CD4-positive, alpha-beta T cell treated with Interleukin-4 for 4 hours (primary cell): ENCODE measurements at regions not wholly inside any gene's neighbourhood (a gene's known extent, or its start where the extent isn't known, plus 50 kb on each side); places are given as distances from the start of the nearest gene placed in this dataset.
"Not testable (repeated sequence)": the region's sequence is repeated elsewhere in the genome, so short reads cannot be mapped to it uniquely, and the experiment has no call there.

Experiments
- DNase-seq: peaks from one replicate; pipeline ENCODE4 v3.0.0-alpha.2; 2020

DNA sequence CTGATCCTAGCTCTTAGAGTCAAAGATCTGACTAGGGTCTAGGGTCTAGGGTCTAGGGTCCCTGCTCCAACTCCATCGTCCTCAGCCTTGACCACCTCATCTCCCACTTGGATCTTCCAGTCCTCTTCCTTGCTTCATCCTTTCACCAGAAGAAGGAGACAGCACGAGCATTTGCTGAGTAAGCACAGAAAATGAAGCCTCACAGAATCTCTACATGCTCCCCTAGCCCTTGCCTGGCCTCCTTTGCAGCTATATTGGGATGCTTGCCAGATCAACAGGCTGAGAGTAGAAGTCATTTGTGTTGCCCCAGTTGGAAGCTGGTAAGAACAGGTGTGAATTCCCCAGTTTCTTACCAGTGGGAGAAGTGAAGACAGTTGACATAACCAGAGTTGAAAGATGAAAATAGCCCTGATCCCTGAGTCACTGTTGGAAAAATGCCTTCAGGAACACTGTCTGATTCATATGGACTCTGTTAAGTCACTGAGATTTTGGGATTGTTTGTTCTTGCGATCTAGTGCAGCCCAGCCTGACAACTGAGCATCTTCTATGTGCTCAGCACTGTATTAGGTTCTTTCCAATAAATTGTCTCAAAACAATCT, 552.5 kb downstream of the INSC start:
- no peak for DNase-seq

DNA sequence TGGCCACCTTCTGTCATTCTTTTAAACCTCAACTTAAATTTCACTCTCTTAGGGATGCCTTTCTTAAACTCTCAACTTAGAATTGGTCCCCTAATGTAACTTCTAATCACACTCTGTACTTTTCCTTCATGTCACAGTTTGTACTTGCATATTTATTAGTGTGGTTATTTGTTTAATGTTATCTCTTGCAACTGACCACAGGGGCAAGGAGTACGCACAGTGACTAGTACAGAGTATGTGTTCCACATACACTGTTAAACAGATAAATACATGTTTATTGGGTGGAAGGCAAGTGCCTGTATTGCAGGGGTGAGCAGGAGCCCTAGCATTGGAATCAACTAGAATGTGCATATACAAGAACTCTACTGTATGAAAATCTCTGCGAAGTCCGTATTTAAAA, 554.0 kb downstream of the INSC start:
- no peak for DNase-seq

DNA sequence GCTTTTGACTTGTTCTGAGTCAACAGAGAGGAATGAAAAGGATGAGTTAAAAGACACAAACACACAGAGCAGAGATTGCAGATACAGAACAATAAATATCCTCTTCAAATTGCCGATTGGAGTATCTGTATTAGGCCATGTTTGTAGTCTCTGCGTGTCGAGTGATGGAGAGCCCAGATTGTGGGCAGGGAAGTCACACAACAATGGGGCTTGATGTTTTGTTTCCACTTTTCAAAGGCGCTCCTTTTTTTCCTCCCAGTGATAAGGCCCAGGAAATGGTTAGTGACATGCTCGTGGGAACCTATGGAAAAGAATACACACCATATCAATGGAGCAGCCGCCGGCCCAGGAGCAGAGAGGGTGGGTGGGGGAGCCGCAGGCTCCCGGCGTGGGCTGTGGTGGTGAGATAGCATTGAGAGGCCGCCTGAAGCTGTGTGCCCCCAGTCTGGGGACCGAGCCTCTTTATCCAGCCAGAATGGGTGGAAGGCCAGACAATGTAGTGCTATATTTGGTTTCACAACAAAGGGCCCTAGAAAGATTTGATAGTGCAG, 555.9 kb downstream of the INSC start:
- no peak for DNase-seq

DNA sequence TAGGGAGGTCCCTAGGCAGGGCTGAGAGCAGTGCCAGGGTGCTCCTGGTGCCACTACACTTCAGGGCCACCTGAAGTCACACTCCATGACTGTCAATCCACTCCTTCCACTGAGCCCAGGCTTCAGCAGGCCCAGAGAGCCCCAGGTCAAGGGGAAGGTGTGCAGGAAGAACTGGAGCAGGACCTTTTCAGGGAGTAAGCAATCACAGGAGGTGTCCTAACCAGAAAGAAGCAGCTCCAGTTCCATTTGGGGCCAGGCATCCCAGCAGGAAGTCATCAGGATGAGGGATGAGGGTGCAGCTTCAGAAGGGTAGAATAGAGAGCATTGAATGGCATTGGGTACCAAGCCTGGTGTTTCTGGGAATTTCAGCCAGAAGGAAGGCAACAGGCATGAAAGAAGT, 556.5 kb downstream of the INSC start:
- no peak for DNase-seq

DNA sequence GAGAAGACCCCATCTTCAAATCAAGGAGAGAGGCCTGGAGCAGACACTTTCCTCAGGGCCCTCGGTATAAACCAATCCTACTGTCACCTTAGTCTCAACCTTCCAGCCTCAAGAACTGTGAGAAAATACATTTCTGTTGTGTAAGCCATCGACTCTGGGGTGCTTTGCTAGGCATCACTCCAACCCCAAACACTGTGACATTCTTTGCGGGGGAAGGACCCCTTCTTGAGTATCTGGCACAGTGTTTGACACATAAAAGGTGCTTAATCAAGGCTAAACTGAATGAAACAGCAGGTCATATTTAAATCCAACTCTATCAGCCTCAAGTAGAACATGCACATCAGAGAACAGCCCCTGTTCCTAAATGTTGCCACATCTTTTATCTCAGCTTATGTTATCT, 558.1 kb downstream of the INSC start:
- DNase-seq, result no peak

DNA sequence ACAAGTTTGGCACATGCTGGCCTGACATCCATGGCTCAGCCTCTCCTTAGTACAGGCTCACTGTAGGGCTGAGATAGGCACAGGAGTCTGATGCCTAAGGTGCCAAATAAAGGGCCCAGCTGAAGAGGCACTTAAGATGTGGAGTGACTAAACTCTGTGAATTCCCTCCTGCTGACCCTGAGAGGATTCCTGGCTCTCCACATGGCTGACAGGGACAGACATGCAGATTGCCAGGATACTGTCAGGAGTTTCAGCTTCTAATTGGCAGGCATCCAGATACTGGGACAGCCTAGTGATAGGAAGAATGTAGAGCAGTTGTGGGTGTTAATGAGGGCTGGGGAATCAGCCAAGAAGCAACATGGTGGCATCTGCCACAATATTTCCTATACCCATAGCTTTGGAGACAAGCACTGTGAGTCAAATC, 558.7 kb downstream of the INSC start:
- DNase-seq, result no peak

DNA sequence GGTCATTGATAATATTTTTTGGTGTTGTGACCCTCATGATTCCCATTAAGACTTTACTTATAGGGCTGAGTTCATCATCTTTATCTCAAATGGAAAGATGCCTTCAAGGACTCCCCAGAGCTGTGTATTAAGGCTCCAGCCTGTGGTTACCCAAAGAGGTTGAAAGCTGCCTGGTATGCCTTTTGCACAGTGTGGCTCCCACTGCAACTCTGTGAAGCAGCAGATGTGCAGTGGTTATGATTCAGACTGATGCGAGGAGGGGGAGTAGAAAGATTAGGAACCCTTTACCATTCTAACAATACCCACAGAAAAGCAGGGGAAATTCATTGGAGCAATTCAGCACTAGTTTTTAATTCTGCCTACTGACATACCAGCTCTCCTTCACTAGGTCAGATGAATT, 560.0 kb downstream of the INSC start:
- no peak for DNase-seq

DNA sequence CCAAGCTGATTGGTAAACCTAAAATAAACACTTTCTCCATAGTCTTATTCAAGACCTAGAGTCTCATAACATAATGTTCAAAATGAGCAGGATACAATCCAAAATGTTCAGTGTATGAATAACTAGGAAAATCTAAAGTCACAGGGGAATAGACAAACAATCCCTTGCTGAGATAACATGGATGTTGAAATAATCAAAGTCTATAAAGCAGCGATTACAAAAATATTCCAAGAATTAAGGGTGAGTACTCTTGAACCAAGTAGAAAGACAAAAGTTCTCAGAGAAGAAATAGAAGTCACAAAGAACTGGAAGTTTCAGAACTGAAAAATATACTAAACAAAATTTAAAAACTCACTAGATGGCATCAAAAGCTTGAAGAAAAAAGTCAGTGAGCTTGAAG, 561.0 kb downstream of the INSC start:
- no peak for DNase-seq

DNA sequence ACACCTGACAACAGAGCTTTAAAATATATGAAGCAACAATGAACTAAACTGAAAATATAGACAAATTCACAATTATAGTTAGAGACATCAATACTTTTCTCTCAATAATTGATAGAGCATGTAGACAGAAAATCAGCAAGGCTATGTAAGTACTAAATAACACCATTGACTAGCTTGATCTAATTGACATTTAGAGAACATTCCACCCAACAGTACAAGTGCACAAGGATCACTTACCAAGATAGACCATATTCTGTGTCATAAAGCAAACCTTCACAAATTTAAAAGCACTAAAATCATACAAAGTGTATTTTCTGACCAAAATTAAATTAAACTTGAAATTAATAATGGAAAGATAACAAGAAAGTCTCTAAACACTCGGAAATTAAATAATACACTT, 562.5 kb downstream of the INSC start:
- no peak for DNase-seq

DNA sequence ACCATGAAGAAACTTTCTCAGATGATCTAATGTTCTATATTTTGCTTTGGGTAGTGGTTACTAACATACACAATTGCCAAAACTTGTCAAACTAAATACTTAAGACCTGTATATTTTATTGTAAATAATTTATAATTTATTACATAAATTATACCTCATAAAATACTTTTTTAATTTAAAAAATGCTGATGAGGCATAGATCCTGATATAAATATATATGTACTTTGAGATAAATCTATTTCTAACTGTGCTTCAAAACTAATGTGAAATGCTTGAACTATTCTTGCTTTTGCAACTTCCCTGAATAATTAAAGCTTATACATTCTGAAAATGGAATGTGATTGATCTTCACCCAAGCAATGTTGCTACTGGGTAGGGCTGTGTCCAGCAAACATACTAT, 568.8 kb downstream of the INSC start:
- DNase-seq, result no peak

DNA sequence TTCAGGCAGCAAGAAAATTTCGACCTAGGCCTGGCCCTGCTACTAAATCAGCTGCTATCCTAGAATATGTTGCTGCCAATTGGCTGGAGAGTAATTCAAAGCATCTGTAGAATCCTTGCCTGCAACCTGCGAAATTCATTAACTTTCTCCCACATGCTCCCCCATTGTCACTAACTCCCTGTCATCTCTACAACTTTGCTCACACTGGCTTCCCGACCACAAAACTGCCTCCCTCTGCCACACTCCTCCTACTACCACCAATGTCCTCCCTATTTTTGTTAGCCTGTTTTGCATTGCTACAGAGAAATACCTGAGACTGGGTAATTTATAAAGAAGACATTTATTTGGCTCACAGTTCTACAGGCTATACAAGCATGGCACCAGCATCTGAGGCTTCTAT, 570.6 kb downstream of the INSC start:
- no peak for DNase-seq

DNA sequence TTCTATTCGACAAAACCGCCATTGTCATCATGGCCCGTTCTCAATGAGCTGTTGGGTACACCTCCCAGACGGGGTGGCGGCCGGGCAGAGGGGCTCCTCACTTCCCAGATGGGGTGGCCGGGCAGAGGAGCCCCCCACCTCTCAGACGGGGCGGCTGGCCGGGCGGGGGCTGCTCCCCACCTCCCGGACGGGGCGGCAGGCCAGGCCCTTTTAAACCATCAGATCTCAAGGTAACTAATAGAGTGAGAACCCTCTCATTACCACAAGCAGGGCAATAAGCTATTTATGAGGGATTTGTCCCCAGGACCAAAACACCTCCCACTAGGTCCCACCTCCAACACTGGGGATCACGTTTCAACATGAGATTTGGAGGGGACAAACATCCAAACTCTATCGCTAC, 571.5 kb downstream of the INSC start:
- DNase-seq, result not testable (repeated sequence)

DNA sequence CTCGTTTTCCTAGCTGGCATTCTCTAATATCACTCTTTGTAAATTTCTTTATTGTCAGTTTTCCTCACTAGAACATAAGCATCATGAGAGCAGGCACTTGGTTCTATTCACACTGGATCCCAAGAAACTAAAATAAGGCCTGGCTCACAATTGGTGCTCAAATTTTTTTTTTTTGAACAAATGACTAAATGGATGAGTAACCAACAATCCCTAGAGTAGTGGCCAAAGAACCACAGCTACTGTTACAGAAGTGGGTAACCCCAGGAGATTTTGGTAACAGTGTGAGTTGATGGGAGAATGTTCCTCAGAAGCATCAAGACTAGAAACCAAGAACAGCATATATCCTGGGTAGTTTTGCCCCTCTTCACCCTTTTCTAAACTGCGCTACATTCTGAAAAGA, 572.6 kb downstream of the INSC start:
- DNase-seq, result no peak

DNA sequence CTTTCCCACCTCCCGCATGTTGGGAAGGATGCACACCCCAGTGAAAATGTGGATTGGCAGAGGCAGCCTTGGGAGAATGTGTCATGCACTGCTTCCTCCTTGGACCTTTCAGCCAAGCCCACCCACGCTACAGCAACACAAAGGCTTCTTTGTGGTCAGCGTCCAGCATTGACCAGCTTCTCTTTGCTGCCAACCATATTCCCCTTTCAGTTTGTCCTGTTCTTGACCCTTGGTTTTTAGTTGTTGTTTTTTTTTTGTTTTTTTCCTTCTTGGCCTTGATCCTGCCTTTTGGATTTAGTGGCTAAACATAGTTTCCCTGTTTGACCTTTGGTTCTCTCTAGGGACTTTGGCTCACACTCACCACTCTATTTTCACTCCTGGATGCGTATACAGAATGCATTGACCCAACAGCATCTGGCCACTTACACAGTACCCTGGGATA, 573.6 kb downstream of the INSC start:
- DNase-seq, result no peak

DNA sequence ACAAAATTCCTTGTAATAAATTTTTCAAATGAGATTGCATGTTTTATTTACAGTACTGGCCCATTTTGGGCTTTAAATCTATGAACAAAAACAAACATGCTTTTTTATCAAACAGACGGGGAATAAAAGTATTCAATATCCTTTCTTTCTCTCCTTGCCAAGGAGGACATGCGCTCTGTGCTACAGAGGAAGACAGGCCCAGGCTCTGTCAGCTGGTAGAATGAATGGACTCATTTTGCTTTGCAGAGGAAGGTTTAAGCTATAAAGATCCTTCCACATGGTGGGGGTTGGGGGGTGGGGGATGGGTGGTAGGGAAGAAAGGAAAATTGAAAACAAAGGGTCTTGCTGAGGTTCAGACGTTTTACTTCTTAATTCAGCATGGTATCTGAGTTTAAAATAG, 575.6 kb downstream of the INSC start:
- no peak for DNase-seq

DNA sequence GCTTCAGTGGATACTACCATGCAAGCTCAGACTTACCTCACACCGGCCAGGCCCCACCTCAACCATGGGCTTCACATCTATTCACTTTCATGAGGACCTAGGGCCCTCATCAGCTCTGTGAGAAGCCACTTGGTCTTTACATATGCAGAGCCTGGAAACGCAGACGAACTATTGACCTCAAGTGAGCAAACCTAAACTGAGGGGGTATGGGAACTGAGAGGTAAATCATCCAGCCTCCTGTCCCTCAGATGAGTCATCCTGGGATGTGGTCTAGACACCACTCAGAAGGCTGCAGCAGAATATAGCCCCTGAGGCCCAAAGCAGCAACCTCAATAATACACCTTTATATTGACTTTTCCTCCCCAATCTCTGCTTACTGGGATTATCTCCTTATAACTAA, 578.0 kb downstream of the INSC start:
- no peak for DNase-seq

DNA sequence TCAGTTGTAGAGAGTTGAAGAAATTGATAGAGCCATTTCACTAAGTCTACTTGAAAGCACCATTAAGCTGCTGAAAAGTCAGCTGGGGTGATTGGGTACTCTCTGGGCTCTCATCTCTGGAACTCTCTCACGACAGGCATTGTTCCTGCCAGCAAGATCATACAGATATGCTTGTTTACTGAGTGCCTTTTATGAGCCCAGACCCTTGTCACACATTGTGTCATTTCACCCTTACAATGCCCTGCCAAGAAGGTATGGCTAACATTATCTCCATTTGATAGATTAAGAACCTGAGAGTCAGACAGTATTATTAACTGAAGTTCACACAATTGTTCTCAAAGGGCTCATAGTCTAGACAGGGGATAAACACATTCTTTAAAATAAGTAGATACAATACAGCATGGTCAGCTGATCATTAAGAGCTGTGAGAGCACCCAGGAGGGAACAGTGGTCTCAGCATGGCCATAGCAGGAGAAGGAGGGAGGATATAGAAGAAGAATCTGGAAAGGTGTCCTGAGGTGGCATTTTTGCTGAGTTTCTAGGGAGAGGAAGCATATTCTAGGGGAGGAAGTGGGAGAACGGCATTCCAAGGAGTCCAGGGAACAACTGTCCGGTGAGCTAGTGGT, 580.5 kb downstream of the INSC start:
- no peak for DNase-seq

DNA sequence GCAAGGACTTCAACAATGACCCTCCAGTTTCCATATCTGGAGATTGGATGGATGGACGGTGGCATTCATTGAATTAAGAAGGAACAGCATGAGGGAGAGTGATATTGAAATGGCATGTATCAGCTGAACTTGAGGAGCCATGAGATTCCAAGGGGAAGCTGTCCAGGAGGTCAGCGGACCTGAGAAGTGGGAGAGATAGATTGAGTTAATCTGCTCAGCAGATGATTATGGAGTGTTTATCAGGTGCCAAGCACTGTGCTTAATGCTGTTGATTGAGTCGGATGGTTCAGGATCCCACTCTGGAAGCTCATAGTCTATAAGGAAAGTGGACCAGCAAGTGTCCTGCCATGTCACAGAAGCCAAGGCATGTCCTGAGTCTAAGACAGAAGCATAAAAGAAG, 581.3 kb downstream of the INSC start:
- no peak for DNase-seq

DNA sequence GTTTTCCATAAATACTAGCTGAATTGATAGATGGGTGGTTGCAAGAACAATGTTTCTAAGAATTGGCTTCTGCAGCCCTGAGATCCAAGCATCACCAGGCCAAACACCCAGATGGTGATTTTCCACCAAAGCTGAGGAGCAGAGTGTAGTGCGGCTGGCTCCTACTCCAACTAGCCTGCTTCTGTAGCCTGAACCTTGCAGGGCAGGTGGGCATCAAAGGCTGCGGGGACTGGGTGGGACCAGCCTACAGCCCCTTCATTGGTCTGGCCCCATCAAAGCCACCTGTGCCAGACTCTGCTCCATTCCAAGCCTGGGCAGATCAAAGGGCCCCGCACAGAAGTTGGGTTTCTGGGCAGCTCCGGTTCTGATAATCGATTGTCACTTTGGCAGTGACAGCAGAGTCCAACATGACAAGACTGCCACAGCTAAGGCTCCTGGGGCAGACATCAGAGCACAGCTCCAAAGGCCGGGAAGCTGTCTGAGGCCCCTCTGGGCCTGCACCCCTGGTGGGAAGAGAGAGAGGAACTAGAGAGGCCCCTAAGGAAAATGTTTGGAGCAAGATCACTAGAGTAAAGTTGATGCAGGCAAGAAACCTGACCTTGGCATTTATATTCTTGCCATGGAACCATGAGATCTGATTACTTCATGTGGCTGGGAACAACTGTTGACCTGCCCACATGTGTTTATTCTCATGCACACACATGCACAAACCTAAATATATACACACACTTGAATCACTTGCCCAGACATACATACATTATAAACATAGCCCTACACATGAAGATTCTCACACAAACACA, 582.9 kb downstream of the INSC start:
- DNase-seq, result no peak

DNA sequence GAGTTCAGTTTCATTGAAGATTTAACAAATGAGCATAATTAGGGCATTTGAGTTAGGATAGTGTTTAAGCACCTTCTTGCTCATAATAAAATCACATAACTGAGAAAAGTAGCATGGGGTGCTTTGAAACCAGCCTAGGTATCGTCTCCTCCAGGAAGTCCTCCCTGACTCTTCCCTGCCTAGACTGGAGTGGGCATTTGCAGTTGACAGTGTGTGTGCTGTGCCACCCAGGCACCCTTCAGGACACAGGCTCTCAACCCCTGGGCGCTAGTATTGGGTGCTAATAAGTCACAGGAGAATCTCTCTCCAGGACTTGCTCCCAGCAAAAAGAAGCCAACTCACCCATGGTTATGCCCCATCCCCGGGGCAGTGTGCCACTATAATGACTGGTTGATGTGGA, 584.1 kb downstream of the INSC start:
- DNase-seq, result no peak

DNA sequence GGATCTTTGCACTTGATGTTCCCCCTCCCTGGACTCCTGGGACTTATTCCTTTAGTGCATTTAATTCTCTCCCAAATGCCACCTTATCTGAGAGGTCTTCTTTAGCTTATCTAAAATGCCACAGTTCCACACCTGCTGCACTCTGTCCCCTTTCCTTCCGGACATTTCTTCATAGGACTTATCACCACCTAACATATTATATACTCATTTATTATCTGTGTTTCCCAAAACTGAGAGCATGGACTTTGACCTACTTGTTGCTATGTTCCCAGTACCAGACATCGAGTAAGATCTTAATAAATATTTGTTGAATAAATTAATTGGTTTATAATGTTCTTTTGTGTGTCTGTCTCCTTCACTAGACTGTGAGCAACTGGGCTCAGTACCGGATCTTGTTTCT, 585.3 kb downstream of the INSC start:
- no peak for DNase-seq

DNA sequence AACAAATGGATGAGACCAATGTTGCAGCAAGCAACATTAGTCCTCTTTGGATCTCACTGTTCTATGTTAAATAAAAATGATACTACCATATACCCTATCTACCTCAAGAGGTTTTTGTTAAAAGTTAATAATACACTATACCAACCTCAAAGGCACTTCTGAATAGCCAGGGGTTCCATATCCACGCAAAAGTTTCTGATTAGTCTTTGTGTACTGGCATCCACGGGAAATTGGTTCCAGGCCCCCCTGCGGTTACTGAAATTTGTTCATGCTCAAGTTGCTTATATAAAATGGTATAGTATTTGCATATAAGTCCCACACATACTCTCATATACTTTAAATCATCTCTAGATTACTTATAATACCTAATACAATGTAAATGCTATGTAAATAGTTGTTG, 585.7 kb downstream of the INSC start:
- no peak for DNase-seq

DNA sequence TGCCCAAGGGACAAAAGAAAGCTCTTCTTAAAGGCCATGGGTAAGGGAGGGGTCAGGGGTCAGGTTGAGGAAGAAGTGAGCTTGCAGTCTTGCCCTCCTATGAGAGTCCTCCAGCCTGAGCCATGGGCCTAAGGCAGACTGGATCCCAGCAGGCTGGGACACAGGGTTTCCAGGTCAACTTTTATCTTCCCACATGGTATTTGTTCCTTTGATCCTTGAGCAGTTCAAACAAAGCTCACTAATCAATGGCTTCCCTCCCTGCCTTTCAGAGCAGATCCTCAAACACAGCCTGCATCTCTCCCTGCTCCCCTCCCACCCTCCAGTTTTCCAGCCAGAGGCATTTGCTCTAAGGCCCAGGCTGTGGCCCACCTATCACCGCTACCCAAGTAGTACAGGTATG, 589.3 kb downstream of the INSC start:
- no peak for DNase-seq

DNA sequence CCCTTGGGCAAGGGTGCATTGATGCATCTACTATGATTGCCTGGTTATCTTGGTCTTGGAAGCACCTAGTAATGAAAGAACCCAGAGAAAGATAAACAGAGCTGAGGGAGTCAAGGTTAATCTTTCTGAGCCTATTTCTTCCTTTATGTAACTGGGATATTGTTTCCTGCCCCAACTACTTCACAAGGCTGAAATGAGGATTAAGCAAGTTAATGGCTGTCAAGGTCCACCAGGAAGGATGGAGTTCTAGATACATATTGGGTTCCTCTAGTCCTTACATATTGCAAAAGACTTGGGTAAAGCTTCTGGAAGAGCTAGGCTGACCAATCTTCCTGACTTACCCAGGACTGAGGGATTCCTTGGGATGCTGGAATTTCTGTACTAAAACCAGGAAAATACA, 589.8 kb downstream of the INSC start:
- no peak for DNase-seq
